Fibroblast of villous mesenchyme (primary cell): ENCODE measurements at regions not wholly inside any gene's neighbourhood (a gene's known extent, or its start where the extent isn't known, plus 50 kb on each side); places are given as distances from the start of the nearest gene placed in this dataset.

Experiments
- DNase-seq: peaks from one replicate; pipeline ENCODE4 v3.0.0-alpha.2; 2010; ENCODE audit warnings: low read depth
- H3K4me3 ChIP-seq: 2 replicates; pipeline ENCODE4 v1.5.1; 2011; ENCODE audit warnings: low read depth, mild to moderate bottlenecking, low read length
- TF ChIP-seq, protein P1 (sequence below): IDR thresholded peaks from 2 replicates; pipeline ENCODE4 v1.5.1; 2012; ENCODE audit warnings: low read depth, mild to moderate bottlenecking, low read length; ENCODE audit not compliant: insufficient read depth

- DNase-seq: peak; percentile 58
- TF ChIP-seq, protein P1, sequence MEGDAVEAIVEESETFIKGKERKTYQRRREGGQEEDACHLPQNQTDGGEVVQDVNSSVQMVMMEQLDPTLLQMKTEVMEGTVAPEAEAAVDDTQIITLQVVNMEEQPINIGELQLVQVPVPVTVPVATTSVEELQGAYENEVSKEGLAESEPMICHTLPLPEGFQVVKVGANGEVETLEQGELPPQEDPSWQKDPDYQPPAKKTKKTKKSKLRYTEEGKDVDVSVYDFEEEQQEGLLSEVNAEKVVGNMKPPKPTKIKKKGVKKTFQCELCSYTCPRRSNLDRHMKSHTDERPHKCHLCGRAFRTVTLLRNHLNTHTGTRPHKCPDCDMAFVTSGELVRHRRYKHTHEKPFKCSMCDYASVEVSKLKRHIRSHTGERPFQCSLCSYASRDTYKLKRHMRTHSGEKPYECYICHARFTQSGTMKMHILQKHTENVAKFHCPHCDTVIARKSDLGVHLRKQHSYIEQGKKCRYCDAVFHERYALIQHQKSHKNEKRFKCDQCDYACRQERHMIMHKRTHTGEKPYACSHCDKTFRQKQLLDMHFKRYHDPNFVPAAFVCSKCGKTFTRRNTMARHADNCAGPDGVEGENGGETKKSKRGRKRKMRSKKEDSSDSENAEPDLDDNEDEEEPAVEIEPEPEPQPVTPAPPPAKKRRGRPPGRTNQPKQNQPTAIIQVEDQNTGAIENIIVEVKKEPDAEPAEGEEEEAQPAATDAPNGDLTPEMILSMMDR: no peak
- H3K4me3 ChIP-seq: no peak overlapping the region
Observed at GRCh38 chr18:69250305-69251151, 150.2 kb upstream of the DOK6 start.

- DNase-seq: peak; percentile 77
- TF ChIP-seq, protein P1: no peak
- no peak overlapping the region for H3K4me3 ChIP-seq
Observed at GRCh38 chr18:69257861-69258458, 142.7 kb upstream of the DOK6 start.

DNA sequence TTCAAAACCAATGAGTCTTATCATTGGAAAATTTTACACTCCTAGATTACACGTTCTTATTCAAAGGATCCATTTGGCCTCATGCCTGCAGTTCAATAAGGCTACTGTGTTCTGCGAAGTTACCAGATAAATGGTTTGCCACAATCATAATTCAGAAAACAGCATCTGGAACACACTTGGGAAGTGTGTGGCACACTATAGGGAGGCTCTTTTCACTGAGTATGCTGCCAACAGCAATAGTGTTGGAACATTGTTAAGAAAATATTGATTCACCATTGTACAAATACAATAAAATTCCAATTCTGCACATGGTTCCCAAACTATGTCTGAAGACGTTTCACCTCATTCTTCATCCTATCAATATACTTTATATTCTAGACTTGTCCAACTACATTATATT is 141.4 kb upstream of the DOK6 start:
- DNase-seq: no peak
- no peak overlapping the region for H3K4me3 ChIP-seq
- TF ChIP-seq, protein P1: no peak

- TF ChIP-seq, protein P1: no peak
- no peak overlapping the region for H3K4me3 ChIP-seq
- no peak for DNase-seq
Observed at GRCh38 chr18:69261406-69261805, 139.3 kb upstream of the DOK6 start.

DNA sequence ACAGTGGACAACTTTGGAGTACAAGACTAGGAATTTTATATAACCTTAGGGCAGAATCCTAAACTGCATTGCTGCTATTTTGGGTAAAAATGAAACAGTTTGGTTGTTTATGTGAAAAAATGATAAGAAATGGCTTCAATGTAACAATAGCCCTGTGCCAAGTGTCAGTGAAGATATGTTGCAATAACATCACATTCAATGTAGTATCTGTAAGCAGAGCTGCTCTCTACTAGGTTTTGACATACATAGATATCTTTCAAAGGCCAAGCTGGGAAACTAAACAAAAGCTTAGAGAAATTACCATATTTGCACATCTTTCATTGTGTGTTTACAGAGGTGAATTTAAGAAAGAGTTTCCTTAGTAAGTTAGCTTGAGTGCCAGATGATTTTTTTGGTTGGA is 135.0 kb upstream of the DOK6 start:
- TF ChIP-seq, protein P1: no peak
- no peak for DNase-seq

DNA sequence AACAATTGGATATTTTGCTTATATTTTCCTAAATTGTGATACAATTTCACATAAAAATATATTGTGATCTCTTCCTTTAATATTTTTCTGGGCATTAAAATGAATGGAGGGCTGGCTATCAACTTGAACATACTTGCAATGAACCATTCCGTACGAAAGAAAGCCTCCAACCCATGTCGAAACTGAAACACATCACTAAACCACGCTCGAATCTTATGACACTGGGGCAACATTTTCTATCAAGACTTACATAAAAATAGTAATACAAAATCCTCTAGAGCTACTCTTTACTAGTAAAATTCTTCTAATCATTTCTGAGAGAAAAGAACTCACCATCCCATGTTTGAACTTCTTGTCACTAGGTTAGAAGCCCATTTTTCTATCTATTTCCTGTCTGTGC is 132.8 kb upstream of the DOK6 start:
- TF ChIP-seq, protein P1: no peak
- no peak for DNase-seq
- H3K4me3 ChIP-seq: no peak overlapping the region

More for the DNA sequence above, 135.0 kb upstream of the DOK6 start:
- H3K4me3 ChIP-seq: no peak overlapping the region

GRCh38 chr18:69282371-69282770 is 118.3 kb upstream of the DOK6 start:
- H3K4me3 ChIP-seq: no peak overlapping the region
- DNase-seq: no peak
- TF ChIP-seq, protein P1: no peak
